ENCODE measurements at regions not wholly inside any gene's neighbourhood (a gene's known extent, or its start where the extent isn't known, plus 50 kb on each side); places are given as distances from the start of the nearest gene placed in this dataset.

- no peak for DNase-seq (ENCODE audit: low read depth in 2 of 2)
Observed at GRCh38 chr10:70966646-70967553, 78.5 kb upstream of the PCBD1 start.

GRCh38 chr10:70967591-70968587 lies 79.5 kb upstream of the PCBD1 start:
- DNase-seq (ENCODE audit: low read depth in 2 of 2) = no peak

- DNase-seq (ENCODE audit: low read depth in 2 of 2) = no peak
Observed at GRCh38 chr10:70969188-70969587, 80.8 kb upstream of the PCBD1 start.

GRCh38 chr10:70970830-70971229 lies 82.5 kb upstream of the PCBD1 start:
- DNase-seq (ENCODE audit: low read depth in 2 of 2) = no peak

GRCh38 chr10:70973275-70973674 lies 84.9 kb upstream of the PCBD1 start:
- no peak for DNase-seq (ENCODE audit: low read depth in 2 of 2)

- DNase-seq (ENCODE audit: low read depth in 2 of 2) = no peak
Observed at GRCh38 chr10:70974351-70974901, 86.1 kb upstream of the PCBD1 start.

- no peak for DNase-seq (ENCODE audit: low read depth in 2 of 2)
Observed at GRCh38 chr10:70974920-70975319, 86.6 kb upstream of the PCBD1 start.

- DNase-seq (ENCODE audit: low read depth in 2 of 2) = no peak
Observed at GRCh38 chr10:70976063-70976695, 87.8 kb upstream of the PCBD1 start.

- no peak for DNase-seq (ENCODE audit: low read depth in 2 of 2)
Observed at GRCh38 chr10:70977625-70978024, 89.3 kb upstream of the PCBD1 start.

- no peak for DNase-seq (ENCODE audit: low read depth in 2 of 2)
Observed at GRCh38 chr10:70978181-70978580, 89.8 kb upstream of the PCBD1 start.

- no peak for DNase-seq (ENCODE audit: low read depth in 2 of 2)
Observed at GRCh38 chr10:70978816-70979480, 90.6 kb upstream of the PCBD1 start.

- DNase-seq (ENCODE audit: low read depth in 2 of 2) = no peak
Observed at GRCh38 chr10:70980687-70981086, 92.3 kb upstream of the PCBD1 start.

- no peak for DNase-seq (ENCODE audit: low read depth in 2 of 2)
Observed at GRCh38 chr10:70981171-70981836, 92.9 kb upstream of the PCBD1 start.

GRCh38 chr10:70981936-70982335 lies 93.6 kb upstream of the PCBD1 start:
- no peak for DNase-seq (ENCODE audit: low read depth in 2 of 2)

- no peak for DNase-seq (ENCODE audit: low read depth in 2 of 2)
Observed at GRCh38 chr10:70982443-70982842, 94.1 kb upstream of the PCBD1 start.

GRCh38 chr10:70984986-70985722 lies 96.8 kb upstream of the PCBD1 start:
- DNase-seq (ENCODE audit: low read depth in 2 of 2) = no peak

GRCh38 chr10:70985824-70986622 lies 97.7 kb upstream of the PCBD1 start:
- DNase-seq (ENCODE audit: low read depth in 2 of 2) = no peak

GRCh38 chr10:70986623-70986950 lies 98.2 kb upstream of the PCBD1 start:
- DNase-seq (ENCODE audit: low read depth in 2 of 2) = no peak
